ENCODE measurements at regions not wholly inside any gene's neighbourhood (a gene's known extent, or its start where the extent isn't known, plus 50 kb on each side); places are given as distances from the start of the nearest gene placed in this dataset.
"Not testable (repeated sequence)": the region's sequence is repeated elsewhere in the genome, so short reads cannot be mapped to it uniquely, and the experiment has no call there.

DNA sequence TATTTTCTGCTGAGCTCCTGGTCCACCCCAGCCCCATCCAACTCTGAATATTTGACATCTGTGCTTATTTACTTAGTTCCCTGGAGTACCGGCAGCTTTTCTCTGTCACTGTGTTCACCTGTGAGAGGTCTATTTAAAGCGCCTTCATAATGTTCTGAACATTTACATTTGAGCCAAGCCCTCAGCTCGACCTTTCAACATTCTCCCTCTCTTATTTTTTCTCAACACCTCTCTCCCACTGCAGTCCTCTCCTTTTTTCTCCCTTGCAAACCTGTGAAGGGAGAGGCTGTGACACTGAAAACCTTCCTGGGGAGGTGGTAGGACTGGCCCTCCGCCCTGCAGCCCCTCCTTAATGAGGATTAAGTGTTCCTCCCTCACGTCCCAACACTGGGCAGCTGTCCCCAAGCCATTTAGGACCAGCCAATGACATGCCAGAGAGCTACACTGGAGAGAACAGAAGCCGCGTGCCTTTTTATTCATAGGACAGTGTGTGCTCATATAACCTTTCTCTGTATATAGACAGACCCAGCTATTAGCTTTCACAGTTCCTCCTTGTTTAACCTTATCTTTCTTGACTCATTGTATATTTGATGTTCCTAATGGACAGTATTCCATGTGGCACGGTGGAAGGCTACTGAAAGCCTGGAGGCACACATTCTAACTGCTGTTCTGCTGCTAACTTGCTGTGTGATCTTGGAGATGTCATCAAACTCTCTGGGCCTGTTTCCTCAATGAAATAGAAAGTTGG, 134.8 kb downstream of the NUFIP1 start:
- Histone ChIP-seq H3K27ac (ENCODE audit: low read length) (no peak overlapping the region), H3K27me3 (replicated peaks; ENCODE audit: insufficient read depth, low read length) (no peaks in the 10 kb centered on the region), H3K9ac (ENCODE audit: low read length) (no peak overlapping the region), H3K9me2 (replicated peaks; ENCODE audit: insufficient read depth, low read length) (no peaks in the 10 kb centered on the region), H2AFZ (ENCODE audit: low read length) (no peak overlapping the region), H3F3A (ENCODE audit: insufficient read depth, low read length) (no peaks in the 10 kb centered on the region), H3K36me3 (replicated peaks; ENCODE audit: insufficient read depth, low read length) (no peaks in the 10 kb centered on the region), H3K4me2 (ENCODE audit: low read depth, low read length) (no peak overlapping the region), H3K4me3 (ENCODE audit: low read length) (no peak overlapping the region), H4K20me1 (ENCODE audit: insufficient read depth, low read length) (no peaks in the 10 kb centered on the region), H3K4me1 (ENCODE audit: low read length) (no peaks in the 10 kb centered on the region), H3K9me3 (replicated peaks; ENCODE audit: insufficient read depth, low read length) (no peaks in the 10 kb centered on the region), H3K79me2 (ENCODE audit: low read length) (no peaks in the 10 kb centered on the region)
- TF ChIP-seq EZH2phosphoT487 (IDR thresholded peaks at IDR 0.05; ENCODE audit: low read length) (no peak), EZH2 (optimal IDR thresholded peaks at IDR 0.05; ENCODE audit: low read depth, low read length) (no peak)
- TF ChIP-seq, protein P1, sequence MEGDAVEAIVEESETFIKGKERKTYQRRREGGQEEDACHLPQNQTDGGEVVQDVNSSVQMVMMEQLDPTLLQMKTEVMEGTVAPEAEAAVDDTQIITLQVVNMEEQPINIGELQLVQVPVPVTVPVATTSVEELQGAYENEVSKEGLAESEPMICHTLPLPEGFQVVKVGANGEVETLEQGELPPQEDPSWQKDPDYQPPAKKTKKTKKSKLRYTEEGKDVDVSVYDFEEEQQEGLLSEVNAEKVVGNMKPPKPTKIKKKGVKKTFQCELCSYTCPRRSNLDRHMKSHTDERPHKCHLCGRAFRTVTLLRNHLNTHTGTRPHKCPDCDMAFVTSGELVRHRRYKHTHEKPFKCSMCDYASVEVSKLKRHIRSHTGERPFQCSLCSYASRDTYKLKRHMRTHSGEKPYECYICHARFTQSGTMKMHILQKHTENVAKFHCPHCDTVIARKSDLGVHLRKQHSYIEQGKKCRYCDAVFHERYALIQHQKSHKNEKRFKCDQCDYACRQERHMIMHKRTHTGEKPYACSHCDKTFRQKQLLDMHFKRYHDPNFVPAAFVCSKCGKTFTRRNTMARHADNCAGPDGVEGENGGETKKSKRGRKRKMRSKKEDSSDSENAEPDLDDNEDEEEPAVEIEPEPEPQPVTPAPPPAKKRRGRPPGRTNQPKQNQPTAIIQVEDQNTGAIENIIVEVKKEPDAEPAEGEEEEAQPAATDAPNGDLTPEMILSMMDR (IDR thresholded peaks at IDR 0.05; ENCODE audit: low read length), result no peak
- DNase-seq, result no peak

DNA sequence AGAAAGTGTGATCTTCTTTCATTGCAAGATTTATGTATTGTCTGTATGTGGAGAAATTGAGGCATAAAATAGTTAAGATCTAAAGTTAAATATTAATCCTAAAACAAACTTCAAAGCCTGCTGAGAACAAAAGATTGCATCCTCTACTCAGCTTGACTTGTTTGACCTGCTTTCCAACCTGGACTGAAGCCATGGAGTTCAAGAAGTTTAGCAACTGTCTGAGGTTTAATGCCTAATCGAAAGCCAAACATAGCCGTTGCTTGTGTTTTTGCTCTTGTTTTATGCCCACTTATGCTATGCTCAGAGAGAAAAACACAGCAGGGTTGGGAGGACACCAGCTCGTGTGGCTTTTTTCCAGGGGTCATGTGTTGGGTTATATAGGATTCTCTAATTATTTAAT, 135.6 kb downstream of the NUFIP1 start:
- DNase-seq, result no peak
- no peak for TF ChIP-seq EZH2phosphoT487 (IDR thresholded peaks at IDR 0.05; ENCODE audit: low read length)
- TF ChIP-seq, protein P1 (IDR thresholded peaks at IDR 0.05; ENCODE audit: low read length), result no peak
- TF ChIP-seq EZH2 (optimal IDR thresholded peaks at IDR 0.05; ENCODE audit: low read depth, low read length), result no peak
- no peak overlapping the region for H3K27ac ChIP-seq (ENCODE audit: low read length)

DNA sequence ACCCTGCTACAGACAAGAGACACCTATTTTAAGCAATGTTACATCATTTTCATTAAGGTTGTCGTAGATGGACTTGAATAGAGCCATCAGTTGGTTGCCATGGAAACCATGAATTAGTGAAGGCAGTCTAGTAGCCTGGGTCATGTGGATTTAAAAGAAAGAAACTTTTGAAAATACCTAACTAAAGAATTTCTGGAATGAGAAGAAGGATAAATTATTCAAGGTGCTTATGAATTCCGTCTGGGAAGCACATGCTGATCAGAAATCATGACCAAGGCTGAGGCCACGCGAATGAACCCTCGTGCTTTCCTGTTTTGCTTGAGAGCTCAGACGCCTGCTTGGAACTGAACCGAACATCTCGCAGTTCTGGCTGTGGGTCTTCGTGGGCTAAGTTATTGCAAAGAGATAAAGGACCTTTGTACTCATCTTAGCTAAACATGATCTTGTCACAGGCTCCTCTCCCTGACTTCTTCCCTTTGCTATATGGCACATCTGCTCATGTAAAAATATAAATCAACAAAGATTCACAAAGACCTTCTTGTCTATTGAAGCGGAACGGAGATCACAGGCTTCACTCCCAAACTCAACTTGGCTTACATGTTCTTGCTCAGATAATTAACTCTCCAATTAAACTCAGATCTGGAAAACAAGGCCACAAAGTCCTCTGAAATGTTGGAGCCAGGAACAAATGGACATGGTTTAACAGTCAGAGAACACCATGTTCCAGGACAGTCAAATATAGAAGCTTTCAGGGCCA, 140.2 kb downstream of the NUFIP1 start:
- Histone ChIP-seq H4K20me1 (ENCODE audit: insufficient read depth, low read length) (no peaks in the 10 kb centered on the region), H3K9me2 (replicated peaks; ENCODE audit: insufficient read depth, low read length) (no peaks in the 10 kb centered on the region), H3K36me3 (replicated peaks; ENCODE audit: insufficient read depth, low read length) (no peaks in the 10 kb centered on the region), H2AFZ (ENCODE audit: low read length) (no peak overlapping the region), H3K4me1 (ENCODE audit: low read length) (no peaks in the 10 kb centered on the region), H3K27me3 (replicated peaks; ENCODE audit: insufficient read depth, low read length) (no peaks in the 10 kb centered on the region), H3K79me2 (ENCODE audit: low read length) (no peaks in the 10 kb centered on the region), H3K9ac (ENCODE audit: low read length) (no peak overlapping the region), H3K27ac (ENCODE audit: low read length) (no peak overlapping the region), H3F3A (ENCODE audit: insufficient read depth, low read length) (no peaks in the 10 kb centered on the region), H3K4me3 (ENCODE audit: low read length) (no peak overlapping the region), H3K4me2 (ENCODE audit: low read depth, low read length) (no peak overlapping the region), H3K9me3 (replicated peaks; ENCODE audit: insufficient read depth, low read length) (no peaks in the 10 kb centered on the region)
- no peak for TF ChIP-seq EZH2 (optimal IDR thresholded peaks at IDR 0.05; ENCODE audit: low read depth, low read length)
- TF ChIP-seq, protein P1 (IDR thresholded peaks at IDR 0.05; ENCODE audit: low read length), result no peak
- no peak for TF ChIP-seq EZH2phosphoT487 (IDR thresholded peaks at IDR 0.05; ENCODE audit: low read length)
- DNase-seq, result no peak

More for the DNA sequence above, 135.6 kb downstream of the NUFIP1 start:
- no peaks in the 10 kb centered on the region for H4K20me1 ChIP-seq (ENCODE audit: insufficient read depth, low read length)
- no peak overlapping the region for H2AFZ ChIP-seq (ENCODE audit: low read length)
- no peaks in the 10 kb centered on the region for H3K27me3 ChIP-seq (replicated peaks; ENCODE audit: insufficient read depth, low read length)
- H3F3A ChIP-seq (ENCODE audit: insufficient read depth, low read length), result no peaks in the 10 kb centered on the region
- H3K9me2 ChIP-seq (replicated peaks; ENCODE audit: insufficient read depth, low read length), result no peaks in the 10 kb centered on the region
- H3K9ac ChIP-seq (ENCODE audit: low read length), result no peak overlapping the region
- H3K4me3 ChIP-seq (ENCODE audit: low read length), result no peak overlapping the region
- no peaks in the 10 kb centered on the region for H3K79me2 ChIP-seq (ENCODE audit: low read length)
- H3K4me2 ChIP-seq (ENCODE audit: low read depth, low read length), result no peak overlapping the region
- H3K9me3 ChIP-seq (replicated peaks; ENCODE audit: insufficient read depth, low read length), result no peaks in the 10 kb centered on the region
- H3K36me3 ChIP-seq (replicated peaks; ENCODE audit: insufficient read depth, low read length), result no peaks in the 10 kb centered on the region
- no peaks in the 10 kb centered on the region for H3K4me1 ChIP-seq (ENCODE audit: low read length)

DNA sequence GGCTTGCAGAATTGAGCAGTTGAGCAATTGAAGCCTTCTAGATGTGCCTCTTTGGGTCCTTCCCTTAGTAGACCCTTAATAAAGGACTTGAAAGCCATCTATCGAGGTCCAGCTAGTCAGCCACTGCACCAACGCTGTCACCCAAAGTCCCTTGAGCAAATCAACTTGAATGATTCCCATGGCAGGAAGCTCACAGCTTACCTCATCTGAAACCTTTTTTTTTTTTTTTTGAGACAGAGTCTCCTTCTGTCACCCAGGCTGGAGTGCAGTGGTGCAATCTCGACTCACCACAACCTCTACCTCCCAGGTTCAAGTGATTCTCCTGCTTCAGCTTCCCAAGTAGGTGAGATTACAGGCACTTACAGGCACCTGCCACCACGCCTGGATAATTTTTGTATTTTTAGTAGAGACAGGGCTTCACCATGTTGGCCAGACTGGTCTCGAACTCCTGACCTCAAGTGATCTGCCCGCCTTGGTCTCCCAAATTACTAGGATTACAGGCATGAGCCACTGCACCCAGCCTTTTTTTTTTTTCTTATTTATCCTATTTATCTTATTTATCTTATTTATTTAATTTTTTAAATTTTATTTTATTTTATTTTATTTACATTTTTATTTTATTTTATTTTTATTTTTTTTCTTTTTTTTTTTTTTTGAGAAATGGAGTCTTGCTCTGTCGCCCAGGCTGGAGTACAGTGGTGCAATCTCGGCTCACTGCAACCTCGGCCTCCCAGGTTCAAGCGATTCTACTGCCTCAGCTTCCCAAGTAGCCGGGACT, 143.8 kb downstream of the NUFIP1 start:
- H4K20me1 ChIP-seq (ENCODE audit: insufficient read depth, low read length); H3K4me1 ChIP-seq (ENCODE audit: low read length); H3F3A ChIP-seq (ENCODE audit: insufficient read depth, low read length); H3K9me3 ChIP-seq (replicated peaks; ENCODE audit: insufficient read depth, low read length); H3K9me2 ChIP-seq (replicated peaks; ENCODE audit: insufficient read depth, low read length); H3K79me2 ChIP-seq (ENCODE audit: low read length); H3K4me2 ChIP-seq (ENCODE audit: low read depth, low read length); H3K36me3 ChIP-seq (replicated peaks; ENCODE audit: insufficient read depth, low read length); H3K27ac ChIP-seq (ENCODE audit: low read length); H3K9ac ChIP-seq (ENCODE audit: low read length); H3K27me3 ChIP-seq (replicated peaks; ENCODE audit: insufficient read depth, low read length); DNase-seq; H3K4me3 ChIP-seq (ENCODE audit: low read length); H2AFZ ChIP-seq (ENCODE audit: low read length): not testable (repeated sequence)
